ENCODE measurements at regions not wholly inside any gene's neighbourhood (a gene's known extent, or its start where the extent isn't known, plus 50 kb on each side); places are given as distances from the start of the nearest gene placed in this dataset.

GRCh38 chr4:116952530-116953136 lies 132.7 kb downstream of the TRAM1L1 start:
- no peak overlapping the region for H3K27ac ChIP-seq (ENCODE audit: insufficient read depth in 1 of 2, low read depth in 1 of 2, low read length in 2 of 2, poor library complexity in 1 of 2, severe bottlenecking in 2 of 2)
- H3K4me1 ChIP-seq (ENCODE audit: control extremely low read depth in 1 of 4, control insufficient read depth in 4 of 4, insufficient read depth in 4 of 4, low read length in 3 of 4), result no peaks in the 10 kb centered on the region
- H3K9me3 ChIP-seq (ENCODE audit: control extremely low read depth in 1 of 5, control insufficient read depth in 4 of 5, insufficient read depth in 2 of 5, low read depth in 1 of 5, low read length in 4 of 5), result no peaks in the 10 kb centered on the region
- H3K27me3 ChIP-seq (replicated peaks in 2 of 5; ENCODE audit: control insufficient read depth in 4 of 5, insufficient read depth in 5 of 5, low read length in 4 of 5), result no peaks in the 10 kb centered on the region
- DNase-seq, result no peak
- ChIA-PET POLR2A (interaction anchor here (0.6 kb wide), 1 partner anchor 907 kb away, joined by 3 read pairs; no protein-coding TSS in a partner anchor), CTCF (no interaction called here)
- no peaks in the 10 kb centered on the region for H3K36me3 ChIP-seq (ENCODE audit: control insufficient read depth in 4 of 4, insufficient read depth in 4 of 4, low read length in 3 of 4)
- 100% methylated on average over 2 of the region's 5 CpGs for WGBS (ENCODE audit: insufficient coverage)
- H3K4me3 ChIP-seq (ENCODE audit: control insufficient read depth in 1 of 7, extremely low read depth in 1 of 7, insufficient read depth in 4 of 7, low read depth in 2 of 7, low read length in 6 of 7), result no peak overlapping the region

DNA sequence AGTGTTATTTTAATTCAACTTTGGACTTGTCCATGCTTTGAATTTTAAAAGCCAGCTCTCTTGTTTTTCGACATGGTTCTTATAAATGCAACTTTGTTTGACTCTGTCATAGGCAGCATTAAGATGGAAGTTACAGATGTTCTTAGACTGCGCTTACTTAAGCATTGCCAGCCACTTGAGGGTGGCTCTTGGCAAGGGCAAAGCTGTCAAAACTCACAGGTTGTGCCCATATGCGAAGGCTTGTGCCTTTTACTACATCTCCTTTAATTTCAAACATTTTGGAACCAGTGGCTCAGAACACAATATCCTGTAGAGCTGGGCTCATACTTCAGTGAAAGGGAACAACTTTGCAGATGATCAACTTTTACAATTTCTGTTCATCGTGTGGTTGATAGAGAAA lies 135.5 kb downstream of the TRAM1L1 start:
- ChIA-PET CTCF (no interaction called here), POLR2A (no interaction called here)
- no peak for DNase-seq
- peaks cover 0 to 3% (median 0%) of the 10 kb centered on the region in 4 experiments for H3K4me1 ChIP-seq (ENCODE audit: control extremely low read depth in 1 of 4, control insufficient read depth in 4 of 4, insufficient read depth in 4 of 4, low read length in 3 of 4)
- no peaks in the 10 kb centered on the region for H3K27me3 ChIP-seq (replicated peaks in 2 of 5; ENCODE audit: control insufficient read depth in 4 of 5, insufficient read depth in 5 of 5, low read length in 4 of 5)
- 98% methylated on average over 4 of the region's 4 CpGs for WGBS (ENCODE audit: insufficient coverage)
- H3K27ac ChIP-seq (ENCODE audit: insufficient read depth in 1 of 2, low read depth in 1 of 2, low read length in 2 of 2, poor library complexity in 1 of 2, severe bottlenecking in 2 of 2), result no peak overlapping the region
- no peaks in the 10 kb centered on the region for H3K9me3 ChIP-seq (ENCODE audit: control extremely low read depth in 1 of 5, control insufficient read depth in 4 of 5, insufficient read depth in 2 of 5, low read depth in 1 of 5, low read length in 4 of 5)
- no peaks in the 10 kb centered on the region for H3K36me3 ChIP-seq (ENCODE audit: control insufficient read depth in 4 of 4, insufficient read depth in 4 of 4, low read length in 3 of 4)
- H3K4me3 ChIP-seq (ENCODE audit: control insufficient read depth in 1 of 7, extremely low read depth in 1 of 7, insufficient read depth in 4 of 7, low read depth in 2 of 7, low read length in 6 of 7), result no peak overlapping the region

GRCh38 chr4:116942315-116942714 lies 143.1 kb downstream of the TRAM1L1 start:
- Histone ChIP-seq H3K4me1 (ENCODE audit: control extremely low read depth in 1 of 4, control insufficient read depth in 4 of 4, insufficient read depth in 4 of 4, low read length in 3 of 4) (peaks cover 0 to 3% (median 0%) of the 10 kb centered on the region in 4 experiments), H3K27me3 (replicated peaks in 2 of 5; ENCODE audit: control insufficient read depth in 4 of 5, insufficient read depth in 5 of 5, low read length in 4 of 5) (no peaks in the 10 kb centered on the region), H3K4me3 (ENCODE audit: control insufficient read depth in 1 of 7, extremely low read depth in 1 of 7, insufficient read depth in 4 of 7, low read depth in 2 of 7, low read length in 6 of 7) (no peak overlapping the region), H3K27ac (ENCODE audit: insufficient read depth in 1 of 2, low read depth in 1 of 2, low read length in 2 of 2, poor library complexity in 1 of 2, severe bottlenecking in 2 of 2) (no peak overlapping the region), H3K36me3 (ENCODE audit: control insufficient read depth in 4 of 4, insufficient read depth in 4 of 4, low read length in 3 of 4) (no peaks in the 10 kb centered on the region), H3K9me3 (ENCODE audit: control extremely low read depth in 1 of 5, control insufficient read depth in 4 of 5, insufficient read depth in 2 of 5, low read depth in 1 of 5, low read length in 4 of 5) (no peaks in the 10 kb centered on the region)
- CTCF ChIA-PET, result no interaction called here
- no CpG with 5 or more reads among the region's 3 CpGs for WGBS (ENCODE audit: insufficient coverage)
- DNase-seq, result no peak
- POLR2A ChIA-PET, result no interaction called here

GRCh38 chr4:116930329-116930728 lies 155.0 kb downstream of the TRAM1L1 start:
- peaks cover 0 to 5% (median 4%) of the 10 kb centered on the region in 4 experiments for H3K4me1 ChIP-seq (ENCODE audit: control extremely low read depth in 1 of 4, control insufficient read depth in 4 of 4, insufficient read depth in 4 of 4, low read length in 3 of 4)
- WGBS (ENCODE audit: insufficient coverage), result no CpG with 5 or more reads among the region's 1 CpG
- no peak overlapping the region for H3K27ac ChIP-seq (ENCODE audit: insufficient read depth in 1 of 2, low read depth in 1 of 2, low read length in 2 of 2, poor library complexity in 1 of 2, severe bottlenecking in 2 of 2)
- ChIA-PET CTCF (no interaction called here), POLR2A (interaction anchor here (0.6 kb wide), 1 partner anchor 38 kb away, joined by 5 read pairs; no protein-coding TSS in a partner anchor)
- H3K4me3 ChIP-seq (ENCODE audit: control insufficient read depth in 1 of 7, extremely low read depth in 1 of 7, insufficient read depth in 4 of 7, low read depth in 2 of 7, low read length in 6 of 7), result no peak overlapping the region
- H3K36me3 ChIP-seq (ENCODE audit: control insufficient read depth in 4 of 4, insufficient read depth in 4 of 4, low read length in 3 of 4), result no peaks in the 10 kb centered on the region
- H3K27me3 ChIP-seq (replicated peaks in 2 of 5; ENCODE audit: control insufficient read depth in 4 of 5, insufficient read depth in 5 of 5, low read length in 4 of 5), result peaks cover 0 to 20% (median 5%) of the 10 kb centered on the region in 5 experiments
- no peak for DNase-seq
- no peaks in the 10 kb centered on the region for H3K9me3 ChIP-seq (ENCODE audit: control extremely low read depth in 1 of 5, control insufficient read depth in 4 of 5, insufficient read depth in 2 of 5, low read depth in 1 of 5, low read length in 4 of 5)

DNA sequence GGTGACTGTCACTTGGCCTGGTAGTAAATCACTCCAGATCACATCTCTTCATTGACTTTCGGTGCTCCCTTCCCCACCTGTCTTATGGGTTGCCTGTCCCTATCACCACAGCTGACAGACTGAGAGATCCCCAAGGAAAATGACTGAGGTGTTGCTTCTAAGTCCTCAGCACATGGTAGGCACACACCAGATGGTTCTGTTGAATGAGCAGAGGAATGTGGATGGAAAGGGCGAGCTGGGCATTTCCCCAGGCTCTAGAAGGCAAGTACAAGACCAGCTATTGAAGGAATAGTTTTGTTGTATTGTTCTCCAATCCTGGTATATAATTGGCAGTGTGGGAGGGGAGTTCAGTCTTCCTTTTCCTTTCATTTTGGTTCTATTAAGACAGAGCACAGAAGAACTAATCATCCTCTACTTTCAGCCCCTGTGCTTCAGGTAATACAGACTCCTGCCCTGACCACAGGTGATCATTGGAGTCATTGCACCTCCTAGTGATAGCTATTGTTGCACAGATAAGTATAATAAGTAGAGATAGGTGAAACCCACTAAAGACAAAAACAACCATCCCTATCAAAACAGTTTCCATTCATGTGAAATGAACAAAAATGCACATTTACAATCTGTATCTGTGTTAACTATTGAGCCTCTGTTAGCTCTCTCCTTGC lies 158.6 kb downstream of the TRAM1L1 start:
- no peak for DNase-seq
- ChIA-PET CTCF (no interaction called here), POLR2A (no interaction called here)
- H3K4me1 ChIP-seq (ENCODE audit: control extremely low read depth in 1 of 4, control insufficient read depth in 4 of 4, insufficient read depth in 4 of 4, low read length in 3 of 4), result peaks cover 0 to 6% (median 4%) of the 10 kb centered on the region in 4 experiments
- 86% methylated on average over 1 of the region's 2 CpGs for WGBS (ENCODE audit: insufficient coverage)
- H3K4me3 ChIP-seq (ENCODE audit: control insufficient read depth in 1 of 7, extremely low read depth in 1 of 7, insufficient read depth in 4 of 7, low read depth in 2 of 7, low read length in 6 of 7), result no peak overlapping the region
- H3K9me3 ChIP-seq (ENCODE audit: control extremely low read depth in 1 of 5, control insufficient read depth in 4 of 5, insufficient read depth in 2 of 5, low read depth in 1 of 5, low read length in 4 of 5), result no peaks in the 10 kb centered on the region
- no peaks in the 10 kb centered on the region for H3K36me3 ChIP-seq (ENCODE audit: control insufficient read depth in 4 of 4, insufficient read depth in 4 of 4, low read length in 3 of 4)
- no peak overlapping the region for H3K27ac ChIP-seq (ENCODE audit: insufficient read depth in 1 of 2, low read depth in 1 of 2, low read length in 2 of 2, poor library complexity in 1 of 2, severe bottlenecking in 2 of 2)
- peaks cover 0 to 37% (median 9%) of the 10 kb centered on the region in 5 experiments for H3K27me3 ChIP-seq (replicated peaks in 2 of 5; ENCODE audit: control insufficient read depth in 4 of 5, insufficient read depth in 5 of 5, low read length in 4 of 5)

GRCh38 chr4:116925900-116926457 lies 159.4 kb downstream of the TRAM1L1 start:
- CTCF ChIA-PET, result no interaction called here
- H3K4me3 ChIP-seq (ENCODE audit: control insufficient read depth in 1 of 7, extremely low read depth in 1 of 7, insufficient read depth in 4 of 7, low read depth in 2 of 7, low read length in 6 of 7), result peak overlapping the region in 5 of 7 experiments; percentile 9 to 48 (median 45)

DNA sequence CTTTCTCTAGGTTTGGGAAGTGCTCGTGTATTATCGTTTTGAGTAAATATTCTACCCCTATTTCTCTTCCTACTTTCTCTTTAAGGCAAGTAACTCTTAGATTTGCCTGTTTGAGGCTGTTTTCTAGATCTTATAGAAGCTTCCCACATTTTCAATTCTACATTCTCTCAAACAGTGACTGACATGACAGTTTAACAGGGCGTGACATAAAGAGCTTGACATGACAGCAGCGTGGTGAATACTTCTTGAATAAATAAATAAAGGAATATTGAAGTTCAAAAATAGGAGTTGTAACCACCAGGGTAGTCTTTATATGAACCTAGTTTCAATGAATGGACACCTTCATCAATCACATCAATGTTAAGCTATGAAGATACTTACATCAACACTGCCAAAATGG lies 162.0 kb downstream of the TRAM1L1 start:
- Histone ChIP-seq H3K36me3 (ENCODE audit: control insufficient read depth in 4 of 4, insufficient read depth in 4 of 4, low read length in 3 of 4) (no peaks in the 10 kb centered on the region), H3K27ac (ENCODE audit: insufficient read depth in 1 of 2, low read depth in 1 of 2, low read length in 2 of 2, poor library complexity in 1 of 2, severe bottlenecking in 2 of 2) (no peak overlapping the region), H3K9me3 (ENCODE audit: control extremely low read depth in 1 of 5, control insufficient read depth in 4 of 5, insufficient read depth in 2 of 5, low read depth in 1 of 5, low read length in 4 of 5) (no peaks in the 10 kb centered on the region), H3K27me3 (replicated peaks in 2 of 5; ENCODE audit: control insufficient read depth in 4 of 5, insufficient read depth in 5 of 5, low read length in 4 of 5) (peaks cover 0 to 37% (median 9%) of the 10 kb centered on the region in 5 experiments), H3K4me1 (ENCODE audit: control extremely low read depth in 1 of 4, control insufficient read depth in 4 of 4, insufficient read depth in 4 of 4, low read length in 3 of 4) (peaks cover 0 to 6% (median 4%) of the 10 kb centered on the region in 4 experiments), H3K4me3 (ENCODE audit: control insufficient read depth in 1 of 7, extremely low read depth in 1 of 7, insufficient read depth in 4 of 7, low read depth in 2 of 7, low read length in 6 of 7) (no peak overlapping the region)
- no peak for DNase-seq
- WGBS (ENCODE audit: insufficient coverage), result no CpG with 5 or more reads among the region's 4 CpGs
- ChIA-PET CTCF (no interaction called here), POLR2A (no interaction called here)

More at GRCh38 chr4:116925900-116926457, 159.4 kb downstream of the TRAM1L1 start:
- 12% methylated on average over 43 of the region's 51 CpGs for WGBS (ENCODE audit: insufficient coverage)
- POLR2A ChIA-PET, result no interaction called here
- H3K9me3 ChIP-seq (ENCODE audit: control extremely low read depth in 1 of 5, control insufficient read depth in 4 of 5, insufficient read depth in 2 of 5, low read depth in 1 of 5, low read length in 4 of 5), result no peaks in the 10 kb centered on the region
- no peak overlapping the region for H3K27ac ChIP-seq (ENCODE audit: insufficient read depth in 1 of 2, low read depth in 1 of 2, low read length in 2 of 2, poor library complexity in 1 of 2, severe bottlenecking in 2 of 2)
- DNase-seq, result peak in 1 of 3 donors; percentile 27
- H3K27me3 ChIP-seq (replicated peaks in 2 of 5; ENCODE audit: control insufficient read depth in 4 of 5, insufficient read depth in 5 of 5, low read length in 4 of 5), result peaks cover 0 to 37% (median 9%) of the 10 kb centered on the region in 5 experiments
- no peaks in the 10 kb centered on the region for H3K36me3 ChIP-seq (ENCODE audit: control insufficient read depth in 4 of 4, insufficient read depth in 4 of 4, low read length in 3 of 4)
- peaks cover 0 to 6% (median 4%) of the 10 kb centered on the region in 4 experiments for H3K4me1 ChIP-seq (ENCODE audit: control extremely low read depth in 1 of 4, control insufficient read depth in 4 of 4, insufficient read depth in 4 of 4, low read length in 3 of 4)

Measured in common myeloid progenitor, CD34-positive (primary cell).